Mesendoderm (in vitro differentiated cells): ENCODE measurements at regions not wholly inside any gene's neighbourhood (a gene's known extent, or its start where the extent isn't known, plus 50 kb on each side); places are given as distances from the start of the nearest gene placed in this dataset.

Experiments
- DNase-seq: peaks from one replicate; pipeline ENCODE4 v3.0.0; 2013
- H2AK5ac ChIP-seq: 2 replicates; pipeline ENCODE4 v1.6.1; 2013; ENCODE audit warnings: low read length, inconsistent platforms
- H2BK120ac ChIP-seq: 2 replicates; pipeline ENCODE4 v1.6.1; 2013; ENCODE audit warnings: low read depth, mild to moderate bottlenecking, low read length, moderate library complexity, mixed read lengths
- H2BK15ac ChIP-seq: replicated peaks from 2 replicates; pipeline ENCODE4 v1.6.1; 2013; ENCODE audit warnings: low read depth, mild to moderate bottlenecking, moderate library complexity
- H2BK5ac ChIP-seq: 2 replicates; pipeline ENCODE4 v1.6.1; 2013; ENCODE audit warnings: low read length, inconsistent platforms
- H3K18ac ChIP-seq: 2 replicates; pipeline ENCODE4 v1.6.1; 2013; ENCODE audit warnings: mild to moderate bottlenecking, low read length, mixed read lengths
- H3K23ac ChIP-seq: one replicate; pipeline ENCODE4 v1.6.1; 2013; ENCODE audit warnings: low read length
- H3K27ac ChIP-seq: 2 replicates; pipeline ENCODE4 v1.5.1; 2013; ENCODE audit warnings: low read depth, mild to moderate bottlenecking, inconsistent platforms, low read length, moderate library complexity
- H3K27me3 ChIP-seq: 2 replicates; pipeline ENCODE4 v1.6.1; 2013; ENCODE audit warnings: low read length, control low read depth, mild to moderate bottlenecking, inconsistent platforms; ENCODE audit not compliant: insufficient read depth, poor library complexity
- H3K36me3 ChIP-seq: 2 replicates; pipeline ENCODE4 v1.6.1; 2013; ENCODE audit warnings: low read length, inconsistent platforms; ENCODE audit not compliant: control insufficient read depth, insufficient read depth
- H3K4ac ChIP-seq: one replicate; pipeline ENCODE4 v1.6.1; 2013; ENCODE audit warnings: low read depth, mild to moderate bottlenecking, low read length, moderate library complexity
- H3K4me1 ChIP-seq: 2 replicates; pipeline ENCODE4 v1.6.1; 2013; ENCODE audit warnings: low read depth, low read length, inconsistent platforms; ENCODE audit not compliant: control insufficient read depth
- H3K4me2 ChIP-seq: 2 replicates; pipeline ENCODE4 v1.6.1; 2013; ENCODE audit warnings: low read length
- H3K4me3 ChIP-seq: 2 replicates; pipeline ENCODE4 v1.5.1; 2013; ENCODE audit warnings: mild to moderate bottlenecking, low read length
- H3K56ac ChIP-seq: one replicate; pipeline ENCODE4 v1.6.1; 2013; ENCODE audit warnings: low read length
- H3K79me1 ChIP-seq: 2 replicates; pipeline ENCODE4 v1.6.1; 2013; ENCODE audit warnings: low read length, inconsistent platforms
- H3K79me2 ChIP-seq: 2 replicates; pipeline ENCODE4 v1.6.1; 2013; ENCODE audit warnings: mild to moderate bottlenecking, low read length; ENCODE audit not compliant: control insufficient read depth, insufficient read depth
- H3K9ac ChIP-seq: 2 replicates; pipeline ENCODE4 v1.6.1; 2013; ENCODE audit warnings: low read length, inconsistent platforms
- H4K5ac ChIP-seq: one replicate; pipeline ENCODE4 v1.6.1; 2013; ENCODE audit warnings: low read length
- H4K8ac ChIP-seq: one replicate; pipeline ENCODE4 v1.6.1; 2013; ENCODE audit warnings: low read depth, mild to moderate bottlenecking, control low read depth, low read length, moderate library complexity
- WGBS: extraction: QIAGEN DNeasy Blood & Tissue Kit; methylation state at CpG from one replicate; pipeline ENCODE4 v1.1.7; 2013; ENCODE audit warnings: low lambda C conversion rate, missing lambda C conversion rate; ENCODE audit not compliant: insufficient coverage; ENCODE audit errors: extremely low coverage; 5-methylcytosine and 5-hydroxymethylcytosine counted together

DNA sequence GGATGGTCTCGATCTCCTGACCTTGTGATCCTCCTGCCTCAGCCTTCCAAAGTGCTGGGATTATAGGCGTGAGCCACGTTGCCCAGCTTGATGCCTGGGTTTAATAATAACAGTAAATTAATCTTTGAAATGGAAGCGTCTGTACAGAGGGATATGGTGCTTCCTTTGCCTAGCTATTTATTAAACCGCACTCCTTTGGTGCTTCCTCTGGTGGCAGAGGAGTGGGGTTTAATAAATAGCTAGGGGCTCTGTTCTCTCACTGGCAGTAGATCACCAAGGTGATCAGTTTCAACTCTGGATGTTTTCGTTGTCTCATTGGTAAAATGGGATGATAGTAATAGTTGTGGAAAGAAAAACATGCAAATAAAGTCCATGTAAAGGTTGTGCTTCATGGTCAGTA, 1122.5 kb upstream of the WWC1 start:
- Histone ChIP-seq H3K56ac (no peak overlapping the region), H3K4ac (no peak overlapping the region)
- WGBS, result no CpG with 5 or more reads among the region's 6 CpGs

GRCh38 chr5:167171056-167171455, 1120.4 kb upstream of the WWC1 start:
- Histone ChIP-seq H3K18ac (no peak overlapping the region), H3K4me3 (no peak overlapping the region), H3K4me2 (no peak overlapping the region), H3K4ac (no peak overlapping the region), H4K8ac (no peak overlapping the region), H2BK15ac (no peak overlapping the region), H3K36me3 (no peaks in the 10 kb centered on the region), H3K79me1 (no peaks in the 10 kb centered on the region), H4K5ac (no peak overlapping the region), H3K23ac (no peak overlapping the region), H2AK5ac (no peak overlapping the region), H3K27me3 (no peaks in the 10 kb centered on the region), H3K4me1 (no peaks in the 10 kb centered on the region), H3K56ac (no peak overlapping the region), H3K27ac (no peak overlapping the region), H2BK5ac (no peak overlapping the region), H3K79me2 (no peaks in the 10 kb centered on the region), H2BK120ac (no peak overlapping the region), H3K9ac (no peak overlapping the region)
- no CpG with 5 or more reads among the region's 3 CpGs for WGBS
- no peak for DNase-seq

More for the DNA sequence above, 1122.5 kb upstream of the WWC1 start:
- H3K79me1 ChIP-seq, result no peaks in the 10 kb centered on the region
- H3K79me2 ChIP-seq, result no peaks in the 10 kb centered on the region
- no peak overlapping the region for H2BK120ac ChIP-seq
- H3K23ac ChIP-seq, result no peak overlapping the region
- H3K27ac ChIP-seq, result no peak overlapping the region
- no peak overlapping the region for H3K18ac ChIP-seq
- H3K27me3 ChIP-seq, result no peaks in the 10 kb centered on the region
- H4K5ac ChIP-seq, result no peak overlapping the region
- no peak overlapping the region for H3K9ac ChIP-seq
- H3K4me3 ChIP-seq, result no peak overlapping the region
- DNase-seq, result no peak
- no peaks in the 10 kb centered on the region for H3K36me3 ChIP-seq
- H2BK5ac ChIP-seq, result no peak overlapping the region
- H2AK5ac ChIP-seq, result no peak overlapping the region
- no peaks in the 10 kb centered on the region for H3K4me1 ChIP-seq
- H2BK15ac ChIP-seq, result no peak overlapping the region
- H4K8ac ChIP-seq, result no peak overlapping the region
- H3K4me2 ChIP-seq, result no peak overlapping the region

GRCh38 chr5:167177736-167178135, 1113.7 kb upstream of the WWC1 start:
- Histone ChIP-seq H3K79me1 (no peaks in the 10 kb centered on the region), H3K27ac (no peak overlapping the region), H3K4ac (no peak overlapping the region), H3K23ac (no peak overlapping the region), H4K8ac (no peak overlapping the region), H2AK5ac (no peak overlapping the region), H3K4me2 (no peak overlapping the region), H3K36me3 (no peaks in the 10 kb centered on the region), H2BK5ac (no peak overlapping the region), H3K79me2 (no peaks in the 10 kb centered on the region), H3K18ac (no peak overlapping the region), H3K56ac (no peak overlapping the region), H4K5ac (no peak overlapping the region), H3K27me3 (no peaks in the 10 kb centered on the region), H3K4me3 (no peak overlapping the region), H2BK15ac (no peak overlapping the region), H3K9ac (no peak overlapping the region), H3K4me1 (no peaks in the 10 kb centered on the region), H2BK120ac (no peak overlapping the region)
- no peak for DNase-seq
- WGBS, result no CpG with 5 or more reads among the region's 4 CpGs

DNA sequence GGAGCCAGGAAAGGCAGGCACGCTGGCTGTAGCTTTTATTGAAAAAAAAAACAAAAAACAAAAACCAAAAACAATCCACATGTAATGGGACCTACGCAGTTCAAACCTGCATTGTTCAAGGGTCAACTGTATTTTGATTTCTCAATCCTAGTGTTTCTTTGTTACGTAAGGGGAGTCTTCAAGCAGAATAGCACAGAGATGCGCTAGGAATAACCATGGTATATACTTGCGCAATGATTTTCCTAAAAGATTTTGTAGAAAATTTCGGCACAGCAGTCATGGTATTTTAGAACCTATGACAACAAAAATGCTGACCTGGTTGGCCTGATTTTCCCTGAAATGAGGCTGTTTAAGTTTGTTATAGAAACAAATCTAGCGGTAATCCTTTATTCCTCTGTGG, 1110.5 kb upstream of the WWC1 start:
- H4K8ac ChIP-seq, result no peak overlapping the region
- no peak overlapping the region for H4K5ac ChIP-seq
- no peak overlapping the region for H3K23ac ChIP-seq
- no peak overlapping the region for H3K18ac ChIP-seq
- no peak overlapping the region for H3K9ac ChIP-seq
- no peak overlapping the region for H2AK5ac ChIP-seq
- no peak overlapping the region for H3K27ac ChIP-seq
- H2BK5ac ChIP-seq, result no peak overlapping the region
- H3K4me3 ChIP-seq, result no peak overlapping the region
- H3K27me3 ChIP-seq, result no peaks in the 10 kb centered on the region
- no peaks in the 10 kb centered on the region for H3K36me3 ChIP-seq
- DNase-seq, result no peak
- H2BK15ac ChIP-seq, result no peak overlapping the region
- H3K79me2 ChIP-seq, result no peaks in the 10 kb centered on the region
- H3K4me2 ChIP-seq, result no peak overlapping the region
- H3K4ac ChIP-seq, result no peak overlapping the region
- WGBS, result no CpG with 5 or more reads among the region's 7 CpGs
- H3K4me1 ChIP-seq, result no peaks in the 10 kb centered on the region
- no peak overlapping the region for H3K56ac ChIP-seq
- no peaks in the 10 kb centered on the region for H3K79me1 ChIP-seq
- H2BK120ac ChIP-seq, result no peak overlapping the region

DNA sequence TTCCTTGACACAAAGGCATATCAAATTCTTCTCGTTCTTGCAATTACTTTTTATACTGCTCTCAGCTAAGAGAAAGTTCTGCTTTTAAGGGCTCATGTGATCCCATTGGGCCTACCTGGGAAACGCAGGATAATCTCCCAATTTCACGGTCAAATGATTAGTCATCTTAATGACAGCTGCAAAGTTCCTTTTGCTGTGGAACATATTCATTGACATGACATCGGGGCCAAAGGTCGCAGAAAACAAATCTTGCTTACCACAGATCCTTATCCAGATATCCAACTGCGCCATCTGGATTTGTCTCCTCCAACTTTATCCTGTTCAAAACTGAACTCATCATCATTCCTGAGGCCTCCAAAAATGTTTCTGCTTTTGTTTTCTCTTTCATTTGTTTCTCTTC, 1085.6 kb upstream of the WWC1 start:
- Histone ChIP-seq H3K4ac (no peak overlapping the region), H3K4me2 (no peak overlapping the region), H2BK15ac (no peak overlapping the region), H3K36me3 (no peaks in the 10 kb centered on the region), H3K4me3 (no peak overlapping the region), H3K23ac (no peak overlapping the region), H2AK5ac (no peak overlapping the region), H3K4me1 (no peaks in the 10 kb centered on the region), H3K79me1 (no peaks in the 10 kb centered on the region), H3K27ac (no peak overlapping the region), H4K8ac (no peak overlapping the region), H2BK120ac (no peak overlapping the region), H2BK5ac (no peak overlapping the region), H3K56ac (no peak overlapping the region), H3K18ac (no peak overlapping the region), H3K27me3 (no peaks in the 10 kb centered on the region), H3K9ac (no peak overlapping the region), H4K5ac (no peak overlapping the region), H3K79me2 (no peaks in the 10 kb centered on the region)
- WGBS, result no CpG with 5 or more reads among the region's 6 CpGs
- no peak for DNase-seq

- H3K56ac ChIP-seq, result no peak overlapping the region
- H4K5ac ChIP-seq, result no peak overlapping the region
- H3K4ac ChIP-seq, result no peak overlapping the region
- no peak overlapping the region for H2BK5ac ChIP-seq
- H4K8ac ChIP-seq, result no peak overlapping the region
- no peaks in the 10 kb centered on the region for H3K27me3 ChIP-seq
- H2AK5ac ChIP-seq, result no peak overlapping the region
- H3K23ac ChIP-seq, result no peak overlapping the region
- H3K4me3 ChIP-seq, result no peak overlapping the region
- no peaks in the 10 kb centered on the region for H3K79me2 ChIP-seq
- WGBS, result no CpG with 5 or more reads among the region's 7 CpGs
- H3K4me2 ChIP-seq, result no peak overlapping the region
- DNase-seq, result no peak
- no peaks in the 10 kb centered on the region for H3K36me3 ChIP-seq
- no peak overlapping the region for H2BK120ac ChIP-seq
- H3K18ac ChIP-seq, result no peak overlapping the region
- no peak overlapping the region for H3K9ac ChIP-seq
- no peaks in the 10 kb centered on the region for H3K4me1 ChIP-seq
- H2BK15ac ChIP-seq, result no peak overlapping the region
- no peak overlapping the region for H3K27ac ChIP-seq
- no peaks in the 10 kb centered on the region for H3K79me1 ChIP-seq
Observed at GRCh38 chr5:167207081-167207480, 1084.4 kb upstream of the WWC1 start.
